HG02642 (cell line): ENCODE measurements at regions not wholly inside any gene's neighbourhood (a gene's known extent, or its start where the extent isn't known, plus 50 kb on each side); places are given as distances from the start of the nearest gene placed in this dataset.
"Not testable (repeated sequence)": the region's sequence is repeated elsewhere in the genome, so short reads cannot be mapped to it uniquely, and the experiment has no call there.

Source experiments
- ATAC-seq: cut with Tn5 transposase; IDR thresholded peaks from one replicate; pipeline ENCODE4 v1.9.1; 2021; ENCODE audit warnings: mild to moderate bottlenecking; ENCODE audit not compliant: unreplicated experiment, poor library complexity

- no peak for ATAC-seq
Measured at GRCh38 chr2:235105821-235106359, 154.1 kb downstream of the SH3BP4 start.

GRCh38 chr2:235106874-235107639 lies 155.2 kb downstream of the SH3BP4 start:
- no peak for ATAC-seq

GRCh38 chr2:235107640-235107951 lies 155.8 kb downstream of the SH3BP4 start:
- ATAC-seq = no peak

GRCh38 chr2:235109561-235109960 lies 157.7 kb downstream of the SH3BP4 start:
- not testable (repeated sequence) for ATAC-seq

- no peak for ATAC-seq
Measured at GRCh38 chr2:235112365-235112764, 160.5 kb downstream of the SH3BP4 start.

- no peak for ATAC-seq
Measured at GRCh38 chr2:235113854-235114253, 162.0 kb downstream of the SH3BP4 start.

- ATAC-seq = no peak
Measured at GRCh38 chr2:235114286-235114685, 162.5 kb downstream of the SH3BP4 start.

GRCh38 chr2:235115521-235115920 lies 163.7 kb downstream of the SH3BP4 start:
- no peak for ATAC-seq

GRCh38 chr2:235116885-235117492 lies 165.2 kb downstream of the SH3BP4 start:
- ATAC-seq = no peak

- ATAC-seq = no peak
Measured at GRCh38 chr2:235126768-235127167, 175.0 kb downstream of the SH3BP4 start.

GRCh38 chr2:235127931-235128330 lies 176.1 kb downstream of the SH3BP4 start:
- no peak for ATAC-seq

GRCh38 chr2:235129850-235130249 lies 178.0 kb downstream of the SH3BP4 start:
- no peak for ATAC-seq

- no peak for ATAC-seq
Measured at GRCh38 chr2:235131334-235132305, 179.8 kb downstream of the SH3BP4 start.

- ATAC-seq = no peak
Measured at GRCh38 chr2:235132651-235133050, 180.8 kb downstream of the SH3BP4 start.

GRCh38 chr2:235133837-235134236 lies 182.0 kb downstream of the SH3BP4 start:
- ATAC-seq = no peak

GRCh38 chr2:235134420-235134819 lies 182.6 kb downstream of the SH3BP4 start:
- no peak for ATAC-seq

- ATAC-seq = no peak
Measured at GRCh38 chr2:235135195-235135965, 183.6 kb downstream of the SH3BP4 start.

GRCh38 chr2:235135990-235136561 lies 184.3 kb downstream of the SH3BP4 start:
- ATAC-seq = no peak

- ATAC-seq = no peak
Measured at GRCh38 chr2:235138339-235138738, 186.5 kb downstream of the SH3BP4 start.
